NT2/D1 (cell line): ENCODE measurements at regions not wholly inside any gene's neighbourhood (a gene's known extent, or its start where the extent isn't known, plus 50 kb on each side); places are given as distances from the start of the nearest gene placed in this dataset.

Experiments used
- SUZ12 ChIP-seq: IDR thresholded peaks from 2 replicates; pipeline ENCODE4 v1.6.1; 2011; ENCODE audit not compliant: insufficient read length, insufficient read depth; ENCODE audit errors: extremely low read depth
- YY1 ChIP-seq: IDR thresholded peaks from 2 replicates; pipeline ENCODE4 v1.6.1; 2011; ENCODE audit not compliant: insufficient read length, insufficient read depth
- ZNF274 ChIP-seq: IDR thresholded peaks from 2 replicates; pipeline ENCODE4 v1.6.1; 2011; ENCODE audit warnings: mild to moderate bottlenecking, low read depth, low read length

- TF ChIP-seq ZNF274: no peak
- no peak for TF ChIP-seq SUZ12
- TF ChIP-seq YY1: no peak
Observed at GRCh38 chr1:221137666-221138065, 258.4 kb downstream of the HLX start.
